H1 (cell line): ENCODE measurements at regions not wholly inside any gene's neighbourhood (a gene's known extent, or its start where the extent isn't known, plus 50 kb on each side); places are given as distances from the start of the nearest gene placed in this dataset.

Source experiments
- CTCF ChIA-PET: fragments of 300-600 bp; sonication (Branson Sonifier 250); formaldehyde crosslinking; loops from one replicate; lab custom pipeline; 2021; ENCODE audit not compliant: partially characterized antibody; lab: Charles Lee
- POLR2A ChIA-PET: fragments of 300-600 bp; sonication (Branson Sonifier 250); formaldehyde crosslinking; loops from one replicate; lab custom pipeline; 2021; ENCODE audit warnings: inconsistent platforms; ENCODE audit not compliant: partially characterized antibody; lab: Charles Lee
- DNase-seq, 2 experiments: peaks; one replicate each; pipeline versions ENCODE4 v3.0.0 to v3.0.0-alpha.2; 2010 to 2022; ENCODE audit warnings: low spot score in 2 of 2, low read depth in 1 of 2, mixed read lengths in 1 of 2
- FAIRE-seq: peaks from 2 replicates; lab custom pipeline; 2011; peaks lifted over from hg19 to GRCh38; lab: Jason Lieb, UNC
- H2AFZ ChIP-seq: 2 replicates; pipeline ENCODE4 v1.8.1; 2012; ENCODE audit warnings: low read length, inconsistent platforms
- H2AK5ac ChIP-seq: 2 replicates; pipeline ENCODE4 v1.6.1; 2013; ENCODE audit warnings: low read depth, low read length
- H2BK120ac ChIP-seq: replicated peaks from 2 replicates; pipeline ENCODE3; 2013; ENCODE audit warnings: low read depth, low read length, inconsistent platforms
- H2BK12ac ChIP-seq: 2 replicates; pipeline ENCODE4 v1.6.1; 2013; ENCODE audit warnings: low read depth, low read length
- H2BK15ac ChIP-seq: 2 replicates; pipeline ENCODE4 v1.6.1; 2013; ENCODE audit warnings: low read length
- H2BK20ac ChIP-seq: 2 replicates; pipeline ENCODE4 v1.6.1; 2013; ENCODE audit warnings: low read length
- H2BK5ac ChIP-seq: 2 replicates; pipeline ENCODE4 v1.6.1; 2013; ENCODE audit warnings: low read depth, low read length
- H3K14ac ChIP-seq: 2 replicates; pipeline ENCODE4 v1.6.1; 2013; ENCODE audit warnings: inconsistent platforms; ENCODE audit not compliant: insufficient read length
- H3K18ac ChIP-seq: 2 replicates; pipeline ENCODE4 v1.6.1; 2013; ENCODE audit warnings: low read length; ENCODE audit errors: extremely low read depth
- H3K23ac ChIP-seq: 2 replicates; pipeline ENCODE4 v1.6.1; 2013; ENCODE audit warnings: inconsistent platforms; ENCODE audit not compliant: insufficient read length
- H3K23me2 ChIP-seq: 2 replicates; pipeline ENCODE4 v1.6.1; 2013; ENCODE audit warnings: low read depth, low read length
- H3K27ac ChIP-seq: 2 replicates; pipeline ENCODE4 v1.6.1; 2011; ENCODE audit warnings: low read depth, low read length, inconsistent platforms
- H3K27me3 ChIP-seq, 4 experiments: replicated peaks in 1 of 4; 1 replicate in 1 of 4; 2 replicates in 3 of 4; pipeline versions ENCODE4 v1.6.1 to v1.8.1; 2011 to 2013; ENCODE audit warnings: low read length in 3 of 4, mild to moderate bottlenecking in 3 of 4, inconsistent platforms in 2 of 4, mixed read lengths in 2 of 4, moderate library complexity in 1 of 4; ENCODE audit not compliant: control insufficient read depth in 3 of 4, insufficient read depth in 3 of 4; ENCODE audit errors: extremely low read depth in 1 of 4
- H3K36me3 ChIP-seq, 4 experiments: 2 replicates each; pipeline versions ENCODE4 v1.6.1 to v1.8.1; 2011 to 2013; ENCODE audit warnings: mild to moderate bottlenecking in 4 of 4, low read length in 3 of 4, moderate library complexity in 2 of 4, control low read depth in 1 of 4, inconsistent platforms in 1 of 4; ENCODE audit not compliant: insufficient read depth in 4 of 4, control insufficient read depth in 2 of 4
- H3K4ac ChIP-seq: replicated peaks from 2 replicates; pipeline ENCODE3; 2013; ENCODE audit warnings: low read length, low read depth, mixed read lengths, inconsistent platforms; ENCODE audit not compliant: insufficient read length
- H3K4me1 ChIP-seq, 4 experiments: replicated peaks in 1 of 4; 1 replicate in 1 of 4; 2 replicates in 3 of 4; pipeline versions ENCODE4 v1.6.1 to v1.8.1; 2011 to 2013; ENCODE audit warnings: low read length in 3 of 4, inconsistent platforms in 2 of 4, mixed read lengths in 1 of 4; ENCODE audit not compliant: insufficient read depth in 4 of 4, control insufficient read depth in 3 of 4
- H3K4me2 ChIP-seq, 2 experiments: 2 replicates each; pipeline versions ENCODE4 v1.6.1 to v1.8.1; 2011 to 2013; ENCODE audit warnings: low read depth in 2 of 2, low read length in 2 of 2, control low read depth in 1 of 2, inconsistent platforms in 1 of 2, mild to moderate bottlenecking in 1 of 2; ENCODE audit not compliant: insufficient read depth in 1 of 2
- H3K4me3 ChIP-seq, 4 experiments: fragments of 200-600, 300-600 bp in 1 of 4; sonication (generic), shearing (Covaris generic), sonication (Bioruptor Twin) in 1 of 4; 2 replicates each; pipeline versions ENCODE4 v1.5.1 to v1.8.1; 2011 to 2016; ENCODE audit warnings: low read length in 4 of 4, low read depth in 3 of 4, control low read depth in 2 of 4, inconsistent platforms in 2 of 4, mild to moderate bottlenecking in 2 of 4, mixed read lengths in 1 of 4, moderate library complexity in 1 of 4; ENCODE audit not compliant: insufficient read depth in 2 of 4; ENCODE audit errors: extremely low read depth in 1 of 4
- H3K56ac ChIP-seq: replicated peaks from 2 replicates; pipeline ENCODE3; 2013; ENCODE audit warnings: low read depth, mild to moderate bottlenecking, mixed read lengths, low read length, inconsistent platforms; ENCODE audit not compliant: insufficient read length
- H3K79me1 ChIP-seq: 2 replicates; pipeline ENCODE4 v1.6.1; 2013; ENCODE audit warnings: low read depth, low read length, control low read depth
- H3K79me2 ChIP-seq, 2 experiments: 2 replicates each; pipeline versions ENCODE4 v1.6.1 to v1.8.1; 2012 to 2013; ENCODE audit warnings: low read length in 2 of 2, mild to moderate bottlenecking in 2 of 2, inconsistent platforms in 1 of 2; ENCODE audit not compliant: insufficient read depth in 2 of 2, control insufficient read depth in 1 of 2
- H3K9ac ChIP-seq, 4 experiments: replicated peaks in 1 of 4; 1 replicate in 1 of 4; 2 replicates in 3 of 4; pipeline versions ENCODE4 v1.6.1 to v1.8.1; 2011 to 2013; ENCODE audit warnings: low read depth in 3 of 4, low read length in 3 of 4, control low read depth in 2 of 4, mild to moderate bottlenecking in 2 of 4, moderate library complexity in 2 of 4, inconsistent platforms in 1 of 4; ENCODE audit errors: extremely low read depth in 1 of 4
- H3K9me3 ChIP-seq, 2 experiments: 2 replicates each; pipeline versions ENCODE4 v1.6.1 to v1.8.1; 2012 to 2013; ENCODE audit warnings: mild to moderate bottlenecking in 2 of 2, moderate library complexity in 2 of 2, control low read depth in 1 of 2, inconsistent platforms in 1 of 2, low read depth in 1 of 2, low read length in 1 of 2, mixed read lengths in 1 of 2; ENCODE audit not compliant: insufficient read depth in 2 of 2
- H4K20me1 ChIP-seq, 2 experiments: replicated peaks in 1 of 2; 2 replicates each; pipeline versions ENCODE3 to v1.8.1; 2011 to 2013; ENCODE audit warnings: inconsistent platforms in 2 of 2, low read length in 2 of 2, mild to moderate bottlenecking in 1 of 2; ENCODE audit not compliant: insufficient read depth in 2 of 2, control insufficient read depth in 1 of 2
- H4K5ac ChIP-seq: 2 replicates; pipeline ENCODE4 v1.6.1; 2013; ENCODE audit warnings: low read length, low read depth, mixed read lengths, inconsistent platforms; ENCODE audit not compliant: insufficient read length
- H4K8ac ChIP-seq: 2 replicates; pipeline ENCODE4 v1.8.0; 2013; ENCODE audit warnings: mild to moderate bottlenecking, moderate library complexity, low read length, inconsistent platforms; ENCODE audit not compliant: insufficient read depth; ENCODE audit errors: extremely low read depth
- H4K91ac ChIP-seq: replicated peaks from 2 replicates; pipeline ENCODE3; 2013; ENCODE audit warnings: low read length, mixed read lengths, inconsistent platforms; ENCODE audit not compliant: insufficient read length
- PHF8 ChIP-seq: fragments of 200-600 bp; sonication (generic); conservative IDR thresholded peaks from 2 replicates; pipeline ENCODE4 v1.7.1; 2012; ENCODE audit warnings: low read depth, mild to moderate bottlenecking, inconsistent platforms, low read length, moderate library complexity
- SAP30 ChIP-seq: fragments of 300-600 bp; sonication (generic); IDR thresholded peaks from 2 replicates; pipeline ENCODE4 v1.7.1; 2012; ENCODE audit warnings: low read length, moderate library complexity, mild to moderate bottlenecking, inconsistent platforms; ENCODE audit not compliant: insufficient read depth, insufficient replicate concordance
- SRF ChIP-seq: IDR thresholded peaks from 2 replicates; pipeline ENCODE4 v1.6.1; 2011; ENCODE audit warnings: mild to moderate bottlenecking, low read depth, low read length, moderate library complexity
- SUZ12 ChIP-seq: fragments of 200-600 bp; sonication (generic); IDR thresholded peaks from 2 replicates; pipeline ENCODE4 v1.6.1; 2012; ENCODE audit warnings: mild to moderate bottlenecking, inconsistent platforms, low read length, moderate library complexity, mixed read lengths
- TCF12 ChIP-seq: IDR thresholded peaks from 2 replicates; pipeline ENCODE4 v1.6.1; 2011; ENCODE audit warnings: low read depth, mild to moderate bottlenecking, low read length
- ZNF274 ChIP-seq: IDR thresholded peaks from 2 replicates; pipeline ENCODE4 v1.7.0; 2012; ENCODE audit warnings: low read length, borderline replicate concordance; ENCODE audit errors: extremely low read depth
- WGBS, 2 experiments: shearing (Covaris generic) in 1 of 2; methylation state at CpG; one replicate each; pipeline versions ENCODE4 v1.1.6 to v1.1.7; 2013 to 2015; ENCODE audit warnings: low lambda C conversion rate in 2 of 2, mixed read lengths in 2 of 2, inconsistent platforms in 1 of 2, low coverage in 1 of 2, missing lambda C conversion rate in 1 of 2; ENCODE audit not compliant: insufficient replicate concordance in 2 of 2, insufficient coverage in 1 of 2, insufficient read length in 1 of 2; ENCODE audit errors: extremely low coverage in 1 of 2, missing lambda C conversion rate in 1 of 2; 5-methylcytosine and 5-hydroxymethylcytosine counted together
- TF ChIP-seq, protein P1 (sequence below): IDR thresholded peaks from 2 replicates; pipeline ENCODE4 v1.6.1; 2012; ENCODE audit warnings: inconsistent platforms

DNA sequence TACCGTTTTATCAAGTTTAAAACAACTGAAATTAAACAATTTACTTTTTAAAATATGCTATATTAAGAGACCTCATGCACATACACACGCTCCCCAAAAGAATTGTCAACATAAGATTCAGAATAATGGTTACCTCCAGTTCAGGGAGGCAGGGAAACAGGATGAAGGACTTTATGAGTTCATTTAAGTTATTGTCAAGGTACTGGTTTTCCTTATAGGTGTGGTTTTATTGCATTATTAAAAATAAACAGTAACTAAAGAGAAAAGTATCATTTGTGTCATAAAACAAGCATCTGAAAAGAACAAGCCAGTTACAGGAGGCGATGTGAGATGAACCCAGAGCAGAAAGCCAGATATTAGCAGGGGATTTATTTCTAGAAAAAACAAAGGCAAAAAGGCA, 2376.7 kb downstream of the MAT2B start:
- H3K36me3 ChIP-seq: no peaks in the 10 kb centered on the region
- no peak for DNase-seq
- TF ChIP-seq SRF: no peak
- no peak for TF ChIP-seq SAP30
- TF ChIP-seq, protein P1, sequence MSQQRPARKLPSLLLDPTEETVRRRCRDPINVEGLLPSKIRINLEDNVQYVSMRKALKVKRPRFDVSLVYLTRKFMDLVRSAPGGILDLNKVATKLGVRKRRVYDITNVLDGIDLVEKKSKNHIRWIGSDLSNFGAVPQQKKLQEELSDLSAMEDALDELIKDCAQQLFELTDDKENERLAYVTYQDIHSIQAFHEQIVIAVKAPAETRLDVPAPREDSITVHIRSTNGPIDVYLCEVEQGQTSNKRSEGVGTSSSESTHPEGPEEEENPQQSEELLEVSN: no peak
- no peak for TF ChIP-seq TCF12
- no peak for TF ChIP-seq ZNF274
- TF ChIP-seq SUZ12: no peak
- TF ChIP-seq PHF8: no peak

More for the DNA sequence above, 2376.7 kb downstream of the MAT2B start:
- no peak for FAIRE-seq
- Histone ChIP-seq H3K4me3 (no peak overlapping the region), H2BK15ac (no peak overlapping the region), H2BK20ac (no peak overlapping the region), H3K79me2 (no peaks in the 10 kb centered on the region), H3K9me3 (no peaks in the 10 kb centered on the region), H3K79me1 (no peaks in the 10 kb centered on the region), H4K20me1 (no peaks in the 10 kb centered on the region), H3K9ac (no peak overlapping the region), H4K5ac (no peak overlapping the region), H3K14ac (no peak overlapping the region), H4K8ac (no peak overlapping the region), H3K27me3 (no peaks in the 10 kb centered on the region), H3K4me2 (no peak overlapping the region), H3K56ac (no peak overlapping the region), H2AK5ac (no peak overlapping the region), H3K4ac (no peak overlapping the region), H3K23ac (no peak overlapping the region), H2BK12ac (no peak overlapping the region), H3K23me2 (no peaks in the 10 kb centered on the region), H2BK5ac (no peak overlapping the region), H3K27ac (no peak overlapping the region), H3K18ac (no peak overlapping the region), H2AFZ (no peak overlapping the region), H3K4me1 (peaks cover 0 to 7% (median 0%) of the 10 kb centered on the region in 4 experiments; a peak in 1 of 7 replicates), H4K91ac (no peak overlapping the region), H2BK120ac (no peak overlapping the region)
- ChIA-PET CTCF (no interaction called here), POLR2A (no interaction called here)
- WGBS, 2 experiments: 92% methylated on average over 3 of the region's 3 CpGs; no CpG with 5 or more reads in 1 of the 2 experiments
